Gastroesophageal sphincter (tissue), 4 donors: ENCODE measurements at regions not wholly inside any gene's neighbourhood (a gene's known extent, or its start where the extent isn't known, plus 50 kb on each side); places are given as distances from the start of the nearest gene placed in this dataset.
A peak's percentile ranks its signal among the peaks of the same experiment; 100 is the strongest.

Source experiments
- ATAC-seq: fragments of 150-250 bp; one replicate; pipeline ENCODE4 v1.9.1; 2016; ENCODE audit warnings: mild to moderate bottlenecking, moderate library complexity
- H3K27ac ChIP-seq, 4 donors: fragments of 200-600 bp; sonication (generic) in 3 of 4; 1 replicate in 3 of 4; 2 replicates in 1 of 4; pipeline ENCODE4 v1.5.1; 2016 to 2019
- H3K27me3 ChIP-seq: fragments of 200-600 bp; sonication (generic); one replicate; pipeline ENCODE4 v1.5.1; 2019
- H3K36me3 ChIP-seq, 2 donors: fragments of 200-600 bp; sonication (generic); one replicate each; pipeline ENCODE4 v1.5.1; 2019; ENCODE audit warnings: control low read depth in 1 of 2
- H3K4me1 ChIP-seq, 3 donors: fragments of 200-600 bp; sonication (generic); 1 replicate in 2 of 3; 2 replicates in 1 of 3; pipeline ENCODE4 v1.5.1; 2016 to 2019; ENCODE audit warnings: control low read depth in 2 of 3
- H3K4me3 ChIP-seq, 2 donors: fragments of 200-600 bp; sonication (generic); one replicate each; pipeline ENCODE4 v1.5.1; 2019; ENCODE audit warnings: mild to moderate bottlenecking in 1 of 2, moderate library complexity in 1 of 2
- H3K9me3 ChIP-seq, 3 donors: fragments of 200-600 bp; sonication (generic); one replicate each; pipeline ENCODE4 v1.5.1; 2017 to 2019; ENCODE audit warnings: control low read depth in 2 of 3
- CTCF ChIP-seq, 4 experiments: fragments of 200-600 bp in 2 of 4; fragments of 450-650 bp in 2 of 4; sonication (generic) in 1 of 4; IDR thresholded peaks; one replicate each; pipeline ENCODE4 v1.5.1; 2017 to 2019; ENCODE audit warnings: antibody characterized with exemption in 4 of 4, mild to moderate bottlenecking in 2 of 4, moderate library complexity in 2 of 4
- EP300 ChIP-seq: sonication (generic); formaldehyde crosslinking; IDR thresholded peaks from one replicate; pipeline ENCODE4 v1.6.1; 2017; ENCODE audit warnings: antibody characterized with exemption, mild to moderate bottlenecking
- POLR2A ChIP-seq, 2 donors: fragments of 450-650 bp; IDR thresholded peaks; one replicate each; pipeline ENCODE4 v1.6.1; 2017; ENCODE audit warnings: antibody characterized with exemption in 2 of 2, mild to moderate bottlenecking in 2 of 2, moderate library complexity in 1 of 2
- POLR2AphosphoS5 ChIP-seq: sonication (generic); formaldehyde crosslinking; IDR thresholded peaks from one replicate; pipeline ENCODE4 v1.6.1; 2017; ENCODE audit warnings: antibody characterized with exemption
- WGBS, 2 donors: methylation state at CpG; one replicate each; pipeline ENCODE4 v1.1.5; 2018; ENCODE audit warnings: low coverage in 1 of 2; 5-methylcytosine and 5-hydroxymethylcytosine counted together

- H3K27ac ChIP-seq = no peak overlapping the region
- ATAC-seq = peak; percentile 77
- peak overlapping the region in 1 of 2 donors; percentile 20 for H3K4me3 ChIP-seq
- no peaks in the 10 kb centered on the region for H3K9me3 ChIP-seq
- TF ChIP-seq POLR2AphosphoS5 = no peak
- TF ChIP-seq POLR2A (IDR thresholded peaks at IDR 0.05) = no peak
- peak; percentile 66 to 84 (median 80) for TF ChIP-seq CTCF (IDR thresholded peaks at IDR 0.05)
- TF ChIP-seq EP300 = no peak
- H3K36me3 ChIP-seq = no peaks in the 10 kb centered on the region
- no peaks in the 10 kb centered on the region for H3K27me3 ChIP-seq
- H3K4me1 ChIP-seq = peaks cover 0 to 17% (median 2%) of the 10 kb centered on the region in 3 donors
- 7 to 25% methylated on average over 5 to 11 of the region's 11 CpGs for WGBS, 2 donors
These were observed 95.0 kb upstream of the IFNGR1 start for GRCh38 chr6:137313928-137314855.

GRCh38 chr6:137313211-137313610 lies 94.0 kb upstream of the IFNGR1 start:
- Histone ChIP-seq H3K36me3 (no peaks in the 10 kb centered on the region), H3K27ac (no peak overlapping the region), H3K27me3 (no peaks in the 10 kb centered on the region), H3K4me3 (no peak overlapping the region), H3K9me3 (no peaks in the 10 kb centered on the region), H3K4me1 (peaks cover 0 to 19% (median 4%) of the 10 kb centered on the region in 3 donors)
- no peak for ATAC-seq
- TF ChIP-seq CTCF (IDR thresholded peaks at IDR 0.05) (no peak), EP300 (no peak), POLR2A (IDR thresholded peaks at IDR 0.05) (no peak), POLR2AphosphoS5 (no peak)
- 57 to 82% methylated on average over 1 of the region's 1 CpG for WGBS, 2 donors

GRCh38 chr6:137311940-137312339 lies 92.8 kb upstream of the IFNGR1 start:
- H3K36me3 ChIP-seq = no peaks in the 10 kb centered on the region
- no peak overlapping the region for H3K4me3 ChIP-seq
- no peaks in the 10 kb centered on the region for H3K9me3 ChIP-seq
- no peaks in the 10 kb centered on the region for H3K27me3 ChIP-seq
- 79 to 100% methylated on average over 1 of the region's 1 CpG for WGBS, 2 donors
- TF ChIP-seq POLR2AphosphoS5 = no peak
- TF ChIP-seq CTCF (IDR thresholded peaks at IDR 0.05) = no peak
- no peak for TF ChIP-seq POLR2A (IDR thresholded peaks at IDR 0.05)
- no peak for TF ChIP-seq EP300
- H3K27ac ChIP-seq = no peak overlapping the region
- no peak for ATAC-seq
- H3K4me1 ChIP-seq = peaks cover 0 to 19% (median 4%) of the 10 kb centered on the region in 3 donors

GRCh38 chr6:137309078-137309762 lies 90.0 kb upstream of the IFNGR1 start:
- H3K36me3 ChIP-seq = no peaks in the 10 kb centered on the region
- no peak overlapping the region for H3K27ac ChIP-seq
- H3K27me3 ChIP-seq = no peaks in the 10 kb centered on the region
- no peak overlapping the region for H3K4me3 ChIP-seq
- H3K4me1 ChIP-seq = peaks cover 0 to 16% (median 4%) of the 10 kb centered on the region in 3 donors
- H3K9me3 ChIP-seq = no peaks in the 10 kb centered on the region
- ATAC-seq = peak; percentile 51
- whole genome bisulfite sequencing, 2 donors = 44 to 51% methylated on average over 3 to 4 of the region's 6 CpGs
- TF ChIP-seq POLR2AphosphoS5 (no peak), EP300 (no peak), CTCF (IDR thresholded peaks at IDR 0.05) (no peak), POLR2A (IDR thresholded peaks at IDR 0.05) (no peak)
